ENCODE measurements at regions not wholly inside any gene's neighbourhood (a gene's known extent, or its start where the extent isn't known, plus 50 kb on each side); places are given as distances from the start of the nearest gene placed in this dataset.

GRCh38 chr13:39942552-39943273, 287.3 kb downstream of the COG6 start:
- DNase-seq = peak; percentile 19

GRCh38 chr13:39943711-39944110, 288.2 kb downstream of the COG6 start:
- DNase-seq = no peak

DNA sequence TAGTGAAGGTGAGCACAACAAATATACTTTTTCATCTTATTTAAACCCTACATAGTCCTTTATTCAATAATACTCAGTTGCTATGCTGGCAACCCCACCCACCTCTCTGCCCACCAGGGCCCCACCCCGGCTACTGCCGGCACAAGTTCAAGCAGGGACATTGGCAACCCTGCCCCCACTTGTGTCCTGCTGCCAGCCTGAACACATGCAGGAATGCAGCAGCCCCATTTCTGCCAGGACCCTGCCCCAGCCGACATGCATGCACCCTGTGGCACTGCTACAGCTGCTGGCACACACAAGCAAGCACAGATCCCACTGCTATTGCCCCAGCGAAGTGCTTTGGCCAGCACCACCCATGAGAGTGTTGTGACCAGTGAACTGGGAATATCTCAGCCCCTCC, 289.8 kb downstream of the COG6 start:
- DNase-seq = no peak

DNA sequence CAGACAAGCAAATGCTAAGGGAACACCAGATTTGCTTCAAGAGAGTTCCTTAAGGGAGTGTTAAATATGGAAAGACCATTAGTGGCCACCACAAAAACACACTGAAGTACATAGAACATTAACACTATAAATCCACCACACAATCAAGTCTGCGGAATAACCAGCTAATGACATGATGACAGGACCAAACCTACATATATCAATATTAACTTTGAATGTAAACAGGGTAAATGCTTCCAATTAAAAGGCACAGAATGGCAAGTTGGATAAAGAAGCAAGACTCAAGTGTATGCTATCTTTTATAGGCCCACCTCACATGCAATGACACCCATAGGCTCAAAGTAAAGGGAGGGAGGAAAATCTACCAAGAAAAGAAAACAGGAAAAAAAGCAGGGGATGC, 291.3 kb downstream of the COG6 start:
- no peak for DNase-seq

DNA sequence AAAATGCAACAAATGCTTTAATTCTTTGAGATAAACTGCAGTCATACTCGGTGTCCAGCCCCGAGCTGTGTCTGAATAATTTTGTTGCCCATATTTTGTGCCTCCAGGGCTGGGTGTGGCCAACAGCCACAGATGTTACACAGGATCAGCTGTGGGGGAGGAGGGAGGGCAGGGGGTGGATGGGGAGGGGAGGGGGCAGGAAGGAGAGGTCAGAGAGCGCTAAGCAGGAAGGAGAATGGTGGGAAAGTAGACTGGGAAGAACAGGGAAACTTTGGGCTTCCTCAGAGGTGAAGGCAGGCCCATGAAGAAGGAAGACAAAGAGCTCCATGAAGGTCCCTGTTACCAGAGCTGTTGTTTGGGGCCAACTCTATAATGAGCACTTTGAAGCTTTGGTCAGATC, 295.8 kb downstream of the COG6 start:
- DNase-seq = no peak

DNA sequence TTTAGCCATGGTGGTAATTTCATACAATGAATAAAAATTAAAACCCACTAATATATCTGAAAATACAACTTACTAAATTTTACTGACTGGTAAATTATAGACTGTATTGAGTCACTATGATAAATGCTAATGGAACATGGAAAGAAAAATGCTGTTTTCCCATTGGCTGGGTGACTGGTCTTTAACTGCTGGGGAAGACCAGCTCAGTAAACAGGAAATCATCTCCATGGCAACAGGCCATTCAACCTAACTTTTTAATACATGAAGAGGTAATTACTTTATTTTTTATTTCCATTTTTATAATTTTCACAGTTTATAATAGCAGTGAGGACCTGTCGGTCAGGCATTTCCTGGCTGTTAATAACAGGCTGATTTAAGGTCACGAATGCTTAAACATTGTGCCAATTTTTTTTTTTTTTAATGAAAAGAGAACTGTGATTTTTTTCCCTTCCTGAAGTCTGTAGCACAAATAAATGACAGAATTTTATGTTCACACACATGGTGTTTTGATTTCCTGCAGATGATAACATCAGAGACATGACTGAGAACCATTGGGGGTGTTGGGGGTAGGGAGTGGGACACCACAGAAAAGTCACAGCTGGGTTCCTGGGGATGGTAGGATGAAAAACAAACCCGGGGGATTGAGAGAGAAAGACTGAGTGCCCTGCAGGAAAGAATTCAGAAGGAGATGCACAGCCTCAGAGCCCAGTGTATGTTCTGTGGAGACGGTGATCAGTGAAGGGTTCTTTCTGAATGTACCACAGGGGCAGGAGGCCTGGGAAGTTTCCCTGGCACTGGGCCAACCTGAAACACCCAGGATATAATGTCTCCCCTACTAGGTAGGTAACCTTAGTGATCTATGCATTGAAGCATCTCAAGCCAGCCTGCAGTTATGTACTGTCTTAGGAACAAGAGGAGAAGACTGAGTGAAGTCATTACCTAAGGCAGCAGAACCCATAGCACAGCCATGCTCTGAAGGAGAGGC, 297.1 kb downstream of the COG6 start:
- DNase-seq = no peak

DNA sequence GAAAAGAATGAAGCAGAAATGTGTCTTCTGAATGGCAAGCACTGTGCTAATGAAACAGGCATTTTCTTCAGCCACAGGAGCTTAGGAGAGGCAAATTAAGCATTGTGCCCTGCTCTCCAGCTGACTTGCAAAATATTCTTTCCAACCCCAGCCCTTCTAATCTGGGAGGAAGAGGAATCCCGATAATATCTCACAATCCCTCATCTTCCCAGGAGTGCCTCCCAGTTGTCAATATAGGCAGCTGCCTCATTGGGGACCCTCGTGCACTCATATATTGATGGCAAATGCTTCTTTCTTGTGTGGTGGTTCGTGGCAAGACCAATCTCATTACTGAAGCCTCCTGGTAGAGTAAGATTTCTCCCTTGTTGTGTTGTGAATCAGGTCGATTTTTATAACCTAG, 299.0 kb downstream of the COG6 start:
- no peak for DNase-seq

GRCh38 chr13:39955560-39955959, 300.1 kb downstream of the COG6 start:
- no peak for DNase-seq

- DNase-seq = no peak
Observed at GRCh38 chr13:39956036-39956435, 300.6 kb downstream of the COG6 start.

GRCh38 chr13:39957868-39958677, 302.6 kb downstream of the COG6 start:
- no peak for DNase-seq

- DNase-seq = no peak
Observed at GRCh38 chr13:39959497-39960144, 304.2 kb downstream of the COG6 start.

GRCh38 chr13:39960191-39960590, 304.7 kb downstream of the COG6 start:
- no peak for DNase-seq

- DNase-seq = no peak
Observed at GRCh38 chr13:39961036-39961435, 305.6 kb downstream of the COG6 start.

- DNase-seq = no peak
Observed at GRCh38 chr13:39963612-39964011, 308.1 kb downstream of the COG6 start.

GRCh38 chr13:39965309-39965708, 309.8 kb downstream of the COG6 start:
- no peak for DNase-seq

DNA sequence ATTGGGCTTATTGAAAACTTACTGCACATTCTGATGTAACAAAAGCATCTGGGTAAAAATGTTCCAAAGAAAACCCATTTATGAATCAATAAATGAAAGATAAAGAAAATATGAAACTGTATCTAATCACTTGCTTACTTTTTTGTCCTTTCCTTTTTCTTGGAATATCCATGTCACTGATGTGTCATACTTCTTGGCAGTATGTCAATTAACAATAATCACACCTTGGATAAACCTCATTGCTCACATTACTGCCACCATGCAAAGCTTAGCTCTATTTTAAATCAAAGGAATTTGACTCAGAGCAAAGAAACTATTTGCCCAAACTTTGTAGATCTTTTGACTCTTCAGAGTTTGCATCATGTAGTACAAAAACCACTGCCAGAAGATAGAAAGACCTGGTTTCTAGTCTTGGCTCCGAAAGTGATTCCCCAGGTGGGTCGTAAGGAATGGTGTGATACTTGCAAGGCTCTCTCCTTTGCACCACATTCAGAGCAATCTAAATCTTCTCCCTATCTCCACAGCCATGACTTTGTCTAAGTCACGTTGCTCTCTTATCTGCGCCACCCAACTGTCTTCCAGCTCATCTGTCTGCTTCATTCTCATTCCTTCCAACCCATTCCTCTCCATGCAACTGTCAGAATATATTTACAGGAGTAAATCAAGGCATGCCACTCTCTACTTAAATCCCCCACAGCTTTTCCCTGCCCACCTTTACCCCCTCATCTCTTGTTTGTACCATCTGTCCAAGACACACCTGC, 311.9 kb downstream of the COG6 start:
- DNase-seq = no peak

- no peak for DNase-seq
Observed at GRCh38 chr13:39968646-39969475, 313.4 kb downstream of the COG6 start.

- DNase-seq = no peak
Observed at GRCh38 chr13:39970177-39970846, 314.9 kb downstream of the COG6 start.

DNA sequence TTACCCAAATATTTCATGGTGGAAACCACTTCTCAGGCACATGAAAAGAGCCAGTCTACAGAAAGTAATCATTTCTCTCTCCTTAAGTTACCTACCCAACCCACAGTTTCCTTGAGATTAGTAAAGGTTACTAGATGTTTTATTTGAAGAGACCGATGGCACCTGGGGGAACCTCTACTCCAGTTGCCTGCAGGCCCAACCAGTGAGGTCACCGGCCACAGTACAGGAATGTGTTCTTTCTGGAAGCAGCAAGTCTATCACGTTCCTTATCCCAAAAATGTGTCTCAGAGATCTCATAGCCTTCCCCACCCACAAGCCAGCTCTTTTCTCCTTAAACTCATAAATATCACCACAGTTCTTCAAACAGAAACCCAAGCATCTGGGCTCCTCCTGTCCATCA, 316.1 kb downstream of the COG6 start:
- DNase-seq = no peak

DNA sequence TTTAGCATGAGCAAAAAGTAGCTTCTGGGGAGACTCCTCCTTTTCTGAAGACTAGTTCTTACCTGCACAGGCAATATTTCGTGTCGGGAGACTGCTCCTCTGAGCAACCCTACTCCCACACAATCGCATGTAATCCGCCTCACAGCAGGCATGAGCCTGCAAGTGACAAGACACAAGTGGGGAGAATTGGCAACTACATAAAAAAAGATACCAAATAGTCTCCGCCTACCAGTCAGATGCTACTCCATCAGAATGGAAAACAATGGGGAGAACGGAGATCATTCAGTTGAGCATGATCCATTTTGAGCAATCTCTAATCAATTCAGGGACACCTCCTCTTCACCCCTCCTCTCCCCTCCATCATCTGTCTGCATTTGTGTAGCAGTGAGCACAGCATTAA, 321.0 kb downstream of the COG6 start:
- no peak for DNase-seq

Measured in NCI-H1092 (cell line).